NCI-H526 (cell line): ENCODE measurements at regions not wholly inside any gene's neighbourhood (a gene's known extent, or its start where the extent isn't known, plus 50 kb on each side); places are given as distances from the start of the nearest gene placed in this dataset.

Experiments used
- DNase-seq, 2 experiments: peaks; one replicate each; lab custom pipeline; 2025; lab: John Stamatoyannopoulos, UW

DNA sequence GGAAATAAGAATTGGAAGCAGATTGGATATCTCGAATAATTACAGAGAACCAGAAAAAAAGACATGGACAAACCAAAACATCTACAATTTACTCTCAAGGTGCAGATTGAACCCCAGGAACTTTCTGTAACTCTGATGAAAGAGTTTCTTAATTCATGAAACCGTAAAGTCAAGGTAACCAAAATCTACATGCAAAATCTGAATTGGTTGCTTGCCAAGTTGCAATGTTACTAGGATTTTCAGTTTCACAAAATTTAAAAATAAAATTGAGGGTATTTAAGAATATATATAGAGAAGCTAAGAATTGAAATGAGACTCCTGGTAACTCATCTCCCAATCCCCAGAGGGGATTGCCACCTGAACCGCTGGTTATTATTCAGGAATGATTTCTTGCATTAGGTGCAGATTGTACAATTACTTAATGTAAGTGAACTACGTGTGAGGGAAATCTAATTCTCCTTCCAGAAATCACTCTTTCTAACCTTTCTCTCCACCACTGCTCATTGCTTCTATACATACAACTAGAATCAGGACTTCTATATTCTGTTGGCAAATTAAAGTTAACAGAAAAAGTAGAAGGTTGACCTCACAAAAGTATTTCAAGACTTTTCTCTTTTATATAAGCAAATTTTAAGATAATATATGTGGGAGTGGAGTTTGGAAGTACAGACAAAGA is 221.5 kb upstream of the NDST4 start:
- DNase-seq = no peak

- DNase-seq = no peak
Observed at GRCh38 chr4:115332078-115332477, 218.7 kb upstream of the NDST4 start.

- no peak for DNase-seq
Observed at GRCh38 chr4:115331241-115331640, 217.8 kb upstream of the NDST4 start.

DNA sequence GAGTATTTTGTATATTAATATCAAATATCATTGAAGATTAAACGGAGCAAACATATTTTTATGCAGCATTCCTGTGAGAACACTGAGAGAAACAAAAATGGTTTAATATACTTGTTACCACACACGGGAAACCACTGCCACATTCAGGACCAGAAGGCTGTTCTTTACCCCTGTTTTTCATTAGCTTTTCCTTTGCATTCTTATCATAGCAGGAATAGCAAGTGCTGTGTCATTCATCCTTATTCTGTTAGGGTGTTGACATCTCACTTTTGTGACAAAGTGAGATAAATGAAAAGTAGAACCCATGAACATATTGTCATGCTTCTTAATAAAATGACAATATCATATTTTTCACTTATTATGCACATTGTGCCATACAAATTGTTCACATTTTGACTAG is 212.4 kb upstream of the NDST4 start:
- DNase-seq = no peak

- DNase-seq = peak in 1 of 2 experiments; percentile 12
Observed at GRCh38 chr4:115323106-115323707, 209.8 kb upstream of the NDST4 start.

DNA sequence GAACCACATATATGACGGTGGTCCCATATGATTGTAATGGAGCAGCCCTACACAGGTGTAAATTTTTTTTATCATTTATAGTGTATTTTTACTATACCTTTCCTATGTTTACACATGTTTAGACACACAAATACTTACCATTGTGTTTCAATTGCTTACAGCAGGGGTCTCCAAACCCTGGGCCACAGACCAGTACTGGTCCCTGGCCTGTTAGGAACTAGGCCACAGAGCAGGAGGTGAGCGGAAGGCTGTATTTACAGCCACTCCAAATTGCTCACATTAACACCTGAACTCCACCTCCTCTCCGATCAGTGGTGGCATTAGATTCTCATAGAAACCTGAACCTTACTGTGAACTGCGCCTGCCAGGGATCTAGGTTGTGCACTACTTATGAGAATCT is 201.8 kb upstream of the NDST4 start:
- no peak for DNase-seq

GRCh38 chr4:115310641-115311040 is 197.2 kb upstream of the NDST4 start:
- DNase-seq = no peak

DNA sequence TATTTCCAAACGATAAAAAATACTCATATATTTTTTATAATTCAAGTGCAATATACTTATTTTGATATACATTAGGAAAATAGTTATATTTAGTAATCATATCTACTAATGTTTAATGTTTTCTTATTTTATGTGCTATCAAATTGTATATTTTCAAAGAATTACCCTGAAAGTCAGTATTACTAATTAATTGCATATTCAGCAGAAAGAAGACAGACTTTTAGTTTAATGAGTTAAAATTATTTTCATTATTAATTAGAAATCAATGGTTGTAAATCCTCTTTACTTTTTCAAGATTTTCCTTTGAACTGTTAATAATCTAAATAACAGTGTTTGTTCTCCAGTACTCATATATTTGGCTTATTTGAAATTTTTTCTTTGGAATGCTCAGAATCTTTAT is 181.3 kb upstream of the NDST4 start:
- DNase-seq = no peak

GRCh38 chr4:115293093-115293462 is 179.7 kb upstream of the NDST4 start:
- no peak for DNase-seq

DNA sequence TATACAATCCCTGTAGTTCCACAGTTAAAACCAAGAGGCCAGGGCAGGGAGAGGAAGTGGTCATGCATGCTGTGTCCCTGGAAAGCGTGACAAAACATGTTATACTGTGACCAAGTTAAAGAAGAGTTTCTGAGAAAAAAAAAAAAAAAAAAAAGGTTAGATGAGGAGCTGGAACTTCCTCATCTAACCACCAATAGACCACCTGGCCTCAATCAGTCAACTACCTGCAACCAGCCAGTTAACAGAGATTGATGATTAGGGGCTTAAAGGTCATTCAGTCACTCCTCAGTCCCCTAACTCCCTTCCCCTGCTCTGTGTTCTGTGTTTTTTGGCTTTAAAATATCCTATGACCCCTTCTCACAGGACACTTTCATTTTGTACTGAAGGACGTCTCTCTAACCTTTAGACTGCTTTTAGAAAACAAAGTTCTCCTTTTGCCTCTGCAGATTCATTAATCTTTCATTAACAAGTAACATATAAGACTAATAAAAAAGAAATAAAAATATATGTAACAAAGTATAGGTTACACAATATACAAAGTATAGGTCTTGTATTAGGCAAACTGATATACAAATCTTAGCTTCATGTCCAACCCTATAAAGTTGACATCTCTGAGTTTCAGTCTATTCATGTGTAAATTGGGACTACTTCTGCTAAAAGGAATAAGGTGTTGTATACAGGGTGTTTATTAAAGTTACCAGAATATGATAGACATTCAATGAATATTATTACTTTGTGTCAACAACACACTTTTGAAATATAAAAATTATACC is 179.1 kb upstream of the NDST4 start:
- no peak for DNase-seq

GRCh38 chr4:115287426-115287825 is 174.0 kb upstream of the NDST4 start:
- DNase-seq = no peak

GRCh38 chr4:115279330-115279729 is 165.9 kb upstream of the NDST4 start:
- DNase-seq = no peak

- no peak for DNase-seq
Observed at GRCh38 chr4:115278830-115279229, 165.4 kb upstream of the NDST4 start.

DNA sequence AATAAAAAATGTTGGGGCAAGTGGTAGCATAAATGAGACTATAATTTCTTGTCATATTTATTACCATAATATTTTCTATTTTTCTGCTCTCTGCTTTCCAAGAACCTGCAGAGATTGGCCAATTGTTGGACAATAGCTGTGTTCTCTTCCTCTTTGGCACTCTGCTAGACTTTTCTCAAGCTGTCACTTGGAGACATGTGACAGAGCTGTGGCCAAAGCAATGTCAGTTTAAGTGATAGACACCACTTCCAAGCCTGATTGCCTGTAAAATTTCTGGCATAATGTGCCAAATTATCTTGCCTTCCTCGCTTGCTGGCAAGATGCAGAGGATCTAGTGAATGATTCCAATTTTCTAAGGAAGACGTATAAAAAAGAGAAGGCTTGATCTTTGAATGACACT is 162.2 kb upstream of the NDST4 start:
- DNase-seq = no peak

- no peak for DNase-seq
Observed at GRCh38 chr4:115274545-115274944, 161.1 kb upstream of the NDST4 start.

DNA sequence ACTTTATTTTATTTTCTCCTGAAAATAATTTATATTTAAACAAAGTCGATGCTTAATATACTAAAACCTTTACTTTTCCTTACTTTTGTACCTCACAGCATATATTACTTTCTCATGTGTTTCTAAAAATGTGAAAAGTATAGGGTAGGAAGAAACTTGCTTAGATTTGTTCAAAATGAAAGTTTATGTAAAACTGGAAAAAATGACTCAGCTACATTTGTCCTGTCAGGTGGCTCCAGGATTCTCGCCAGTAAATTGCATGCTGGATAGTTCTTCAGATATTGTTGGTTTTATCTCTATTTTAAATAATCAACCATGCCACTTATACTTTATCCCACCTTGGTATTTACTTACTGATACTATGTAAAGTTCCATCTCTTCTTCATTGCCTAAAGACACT is 159.2 kb upstream of the NDST4 start:
- no peak for DNase-seq

DNA sequence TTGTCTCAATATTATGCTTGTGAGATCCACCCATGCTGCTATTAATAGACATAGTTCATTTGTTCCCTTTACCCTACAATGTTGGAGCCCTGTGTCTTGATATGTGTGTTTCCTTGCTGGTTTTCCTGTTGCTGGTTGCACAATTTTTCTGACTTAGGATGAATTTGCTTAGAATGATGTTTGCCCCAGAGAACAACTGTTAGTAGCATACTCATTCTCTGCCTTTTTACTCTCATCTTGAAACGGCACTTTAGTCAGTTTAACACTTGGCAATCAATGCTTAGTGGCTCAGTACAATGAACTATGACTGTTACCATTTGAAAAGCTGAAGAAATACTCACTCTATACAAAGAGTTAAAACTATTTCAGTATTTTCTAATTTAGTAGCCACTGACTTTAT is 158.8 kb upstream of the NDST4 start:
- no peak for DNase-seq

DNA sequence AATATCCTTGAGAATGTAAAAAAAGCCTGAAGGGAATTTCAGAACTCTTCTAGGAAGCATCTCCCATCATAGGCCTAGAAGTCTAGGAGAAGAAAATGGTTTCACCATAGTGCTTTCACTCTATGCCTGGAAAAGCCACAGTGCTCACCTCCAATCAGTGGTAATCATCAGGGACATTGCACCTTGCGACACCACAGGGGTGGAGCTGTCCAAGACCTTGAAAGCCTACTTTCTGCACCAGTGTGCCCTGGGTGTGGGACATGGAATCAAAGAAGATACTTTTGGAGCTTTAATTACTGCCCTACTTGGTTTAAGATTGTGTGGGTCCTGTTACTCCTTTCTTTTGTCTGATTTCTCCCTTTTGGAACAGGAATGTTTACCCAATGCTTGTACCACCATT is 146.8 kb upstream of the NDST4 start:
- DNase-seq = no peak

DNA sequence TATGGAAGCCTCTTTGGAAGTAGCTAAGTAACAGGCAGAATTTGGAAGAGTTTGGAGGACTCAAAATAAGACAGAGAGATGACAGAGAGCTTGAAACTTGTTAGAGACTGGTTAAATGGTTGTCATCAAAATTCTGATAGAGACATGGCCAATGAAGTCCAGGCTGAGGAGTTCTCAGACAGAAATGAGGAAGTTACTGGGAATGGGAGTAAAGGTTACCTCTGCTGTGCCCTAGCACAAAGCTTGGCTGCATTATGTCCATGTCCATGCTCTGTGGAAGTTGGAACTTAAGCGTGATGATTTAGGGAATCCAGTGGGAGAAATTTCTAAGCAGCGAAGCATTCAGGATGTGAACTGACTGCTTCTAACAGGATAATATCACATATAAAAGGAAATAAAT is 146.2 kb upstream of the NDST4 start:
- DNase-seq = no peak

GRCh38 chr4:115249808-115250207 is 136.4 kb upstream of the NDST4 start:
- DNase-seq = no peak

GRCh38 chr4:115234405-115235093 is 121.1 kb upstream of the NDST4 start:
- peak; percentile 8 to 38 for DNase-seq

DNA sequence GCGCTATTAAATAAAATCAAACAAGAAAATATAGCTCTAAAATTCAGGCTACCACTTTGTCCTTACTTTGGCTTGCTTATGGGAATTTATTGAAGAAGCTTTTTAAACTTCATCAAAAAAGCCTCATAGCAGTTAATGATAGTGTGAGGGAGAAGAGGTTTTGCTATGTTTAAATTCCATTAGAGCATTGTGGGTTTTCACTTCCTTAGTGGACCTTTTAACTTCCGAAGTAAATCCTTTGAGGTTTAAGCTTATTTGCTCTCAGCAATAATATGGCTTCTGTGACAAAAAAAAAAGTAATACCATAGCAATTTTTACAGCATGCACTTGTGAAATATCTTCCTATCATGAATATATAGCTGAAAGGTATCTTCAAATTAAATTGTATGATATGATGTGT is 120.2 kb upstream of the NDST4 start:
- DNase-seq = no peak

- DNase-seq = no peak
Observed at GRCh38 chr4:115229873-115230272, 116.5 kb upstream of the NDST4 start.
